Pons (tissue), 1 donor: ENCODE measurements at regions not wholly inside any gene's neighbourhood (a gene's known extent, or its start where the extent isn't known, plus 50 kb on each side); places are given as distances from the start of the nearest gene placed in this dataset.
"Not testable (repeated sequence)": the region's sequence is repeated elsewhere in the genome, so short reads cannot be mapped to it uniquely, and the experiment has no call there.

Source experiments
- DNase-seq: peaks from one replicate; pipeline ENCODE4 v3.0.0-alpha.2; 2016; ENCODE audit warnings: low spot score

- DNase-seq, result no peak
These were observed 99.0 kb upstream of the CDYL start for GRCh38 chr6:4677011-4677750.

- no peak for DNase-seq
These were observed 100.2 kb upstream of the CDYL start for GRCh38 chr6:4676016-4676415.

DNA sequence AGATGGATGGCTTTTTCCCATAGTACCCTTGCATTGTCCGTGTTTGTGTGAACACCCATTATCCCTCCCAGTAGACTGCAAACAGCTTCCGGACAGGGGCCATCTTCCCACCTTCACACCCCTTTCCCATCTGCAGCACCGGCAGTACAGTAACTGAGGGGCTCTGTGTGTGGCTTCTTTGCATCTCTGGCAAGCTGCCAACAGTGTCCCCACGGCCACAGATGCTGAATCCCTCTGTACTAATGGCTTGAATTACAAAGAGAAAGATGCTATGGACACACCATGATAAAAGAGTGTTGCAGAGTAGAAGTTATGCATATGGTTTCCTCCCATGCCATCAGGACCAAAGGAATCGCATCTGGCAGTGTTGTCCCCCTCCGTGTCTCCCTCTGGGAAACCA, 101.1 kb upstream of the CDYL start:
- no peak for DNase-seq

GRCh38 chr6:4673861-4674260, 102.3 kb upstream of the CDYL start:
- no peak for DNase-seq

DNA sequence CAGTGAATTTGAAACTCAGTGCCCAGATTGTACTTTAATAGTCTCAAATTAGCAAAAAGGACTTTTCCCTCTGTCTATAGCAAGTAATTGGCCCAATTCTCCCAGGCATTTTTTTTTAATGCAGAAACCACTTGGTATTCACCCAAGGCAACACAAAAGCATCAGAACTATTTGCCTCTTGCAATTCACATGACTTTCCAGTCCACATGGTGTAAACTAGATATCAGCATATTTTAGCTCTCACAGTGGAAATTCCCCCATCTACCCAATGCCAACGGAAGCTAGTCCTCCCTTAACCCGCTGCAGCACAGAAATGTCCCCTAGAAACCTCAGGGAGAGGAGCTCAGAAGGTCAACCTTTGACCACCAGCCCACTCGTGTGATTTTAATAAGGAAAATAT, 103.4 kb upstream of the CDYL start:
- no peak for DNase-seq

- DNase-seq, result no peak
These were observed 104.6 kb upstream of the CDYL start for GRCh38 chr6:4671587-4672115.

DNA sequence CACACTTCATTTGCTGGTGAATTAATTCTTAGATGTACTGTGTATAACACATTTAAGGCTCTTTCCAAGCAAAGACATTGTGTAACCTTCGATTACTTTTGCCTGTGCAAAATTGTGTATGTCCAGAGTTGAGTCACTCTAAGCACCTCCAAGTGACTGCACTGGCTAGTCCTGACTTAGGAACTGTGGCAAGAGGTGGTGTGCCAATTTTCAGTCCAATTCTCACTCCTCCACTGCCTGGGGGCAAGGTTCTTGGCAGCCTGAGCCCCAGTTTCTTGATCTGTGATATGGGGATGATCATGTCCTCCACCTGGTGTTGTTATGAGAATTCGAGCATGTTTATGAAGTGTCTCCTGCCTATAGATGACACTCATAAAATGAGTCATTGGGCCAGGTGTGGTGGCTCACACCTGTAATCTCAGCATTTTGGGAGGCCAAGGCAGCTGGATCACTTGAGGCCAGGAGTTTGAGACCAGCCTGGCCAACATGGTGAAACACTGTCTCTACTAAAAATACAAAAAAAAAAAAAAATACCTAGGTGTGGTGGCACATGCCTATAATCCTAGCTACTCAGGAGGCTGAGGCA, 105.3 kb upstream of the CDYL start:
- DNase-seq, result no peak

- no peak for DNase-seq
These were observed 105.9 kb upstream of the CDYL start for GRCh38 chr6:4670290-4670689.

GRCh38 chr6:4668271-4669179, 107.7 kb upstream of the CDYL start:
- no peak for DNase-seq

DNA sequence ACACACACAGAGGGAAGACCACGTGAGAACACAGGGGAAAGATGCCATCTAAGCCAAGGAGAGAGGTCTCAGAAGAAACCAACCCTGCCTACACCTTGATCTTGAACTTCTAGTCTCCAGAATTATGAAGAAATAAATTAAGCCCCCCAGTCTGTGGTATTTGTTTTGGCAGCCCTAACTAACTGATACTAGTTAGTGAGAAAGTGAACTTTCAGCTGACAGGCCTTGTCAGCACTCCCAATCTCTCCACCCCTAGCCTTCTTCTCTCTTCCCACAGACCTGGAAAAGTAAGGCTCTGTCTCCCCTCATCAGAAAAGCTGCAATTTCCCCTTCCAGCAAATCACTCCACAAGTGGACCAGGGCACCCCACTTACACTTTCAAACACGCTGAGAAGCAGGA, 108.6 kb upstream of the CDYL start:
- no peak for DNase-seq

DNA sequence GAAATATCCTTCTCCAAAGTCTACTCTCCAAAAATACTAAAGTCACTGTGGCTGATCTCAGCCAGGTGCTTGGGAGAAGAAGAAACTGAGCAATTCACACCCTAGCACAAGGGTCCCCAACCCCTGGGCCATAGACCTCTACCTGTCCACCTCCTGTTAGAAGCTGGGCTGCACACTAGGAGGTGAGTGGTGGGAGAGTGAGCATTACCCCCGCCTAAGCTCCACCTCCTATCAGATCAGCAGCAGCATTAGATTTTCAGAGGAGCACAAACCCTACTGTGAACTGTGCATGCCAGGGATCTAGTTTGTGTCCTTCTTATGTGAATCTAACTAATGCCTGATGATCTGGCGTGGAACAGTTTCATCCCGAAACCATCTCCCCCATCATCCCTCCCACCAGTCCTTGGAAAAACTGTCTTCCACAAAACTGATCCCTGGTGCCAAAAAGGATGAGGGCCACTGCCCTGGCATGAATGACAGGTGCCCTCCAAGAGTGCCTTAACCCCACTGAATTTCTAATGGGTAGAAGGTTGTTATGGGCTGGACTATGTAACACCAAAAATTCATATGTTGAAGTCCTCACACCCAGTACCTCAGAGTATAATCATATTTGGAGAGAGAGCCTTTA, 109.2 kb upstream of the CDYL start:
- DNase-seq, result no peak

DNA sequence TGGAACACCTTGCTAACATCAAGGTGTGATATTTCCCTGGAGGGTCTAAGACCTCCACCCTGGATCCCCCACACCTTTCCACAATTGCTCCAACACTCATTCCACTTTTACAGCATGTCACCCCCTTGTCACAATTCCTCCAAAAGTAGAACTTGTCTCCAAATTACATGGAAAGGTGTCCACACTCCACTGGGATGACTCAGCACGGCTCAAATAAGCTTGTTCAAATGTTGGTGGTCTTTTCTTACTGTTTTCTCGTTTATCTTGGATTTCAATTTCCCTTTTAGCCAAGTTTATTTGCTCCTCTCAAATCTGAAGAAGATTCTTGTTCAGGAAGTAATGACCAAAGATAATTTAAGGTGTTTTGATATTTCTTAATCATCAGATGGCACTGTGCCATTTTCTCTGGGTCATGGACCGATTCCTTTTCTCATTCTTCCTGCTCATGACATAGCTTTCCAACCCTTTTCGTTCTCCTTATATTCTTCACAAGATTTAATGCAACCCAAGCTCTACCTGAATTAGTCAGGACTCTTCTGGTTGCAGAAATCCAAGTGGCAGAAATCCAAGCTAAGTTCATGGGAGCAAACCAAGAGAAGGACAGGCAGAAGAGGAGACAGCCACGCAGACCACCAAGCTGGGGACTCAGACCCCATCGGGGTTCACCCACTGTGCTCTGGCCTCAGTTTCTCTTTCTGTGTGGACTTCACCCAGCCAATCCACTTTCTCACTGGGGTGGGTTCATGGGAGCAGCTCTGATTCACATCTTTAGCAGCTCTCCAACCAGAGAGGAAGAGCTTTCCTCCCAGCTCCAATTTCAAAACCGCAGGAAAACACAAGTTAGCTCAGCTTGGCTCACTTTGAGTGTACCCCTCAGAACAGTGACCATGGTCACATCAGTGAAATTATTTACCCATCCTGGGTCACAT, 110.5 kb upstream of the CDYL start:
- no peak for DNase-seq

GRCh38 chr6:4664911-4665310, 111.3 kb upstream of the CDYL start:
- DNase-seq, result no peak

GRCh38 chr6:4664117-4664626, 112.0 kb upstream of the CDYL start:
- peak; percentile 30 for DNase-seq

GRCh38 chr6:4662886-4663285, 113.3 kb upstream of the CDYL start:
- no peak for DNase-seq

DNA sequence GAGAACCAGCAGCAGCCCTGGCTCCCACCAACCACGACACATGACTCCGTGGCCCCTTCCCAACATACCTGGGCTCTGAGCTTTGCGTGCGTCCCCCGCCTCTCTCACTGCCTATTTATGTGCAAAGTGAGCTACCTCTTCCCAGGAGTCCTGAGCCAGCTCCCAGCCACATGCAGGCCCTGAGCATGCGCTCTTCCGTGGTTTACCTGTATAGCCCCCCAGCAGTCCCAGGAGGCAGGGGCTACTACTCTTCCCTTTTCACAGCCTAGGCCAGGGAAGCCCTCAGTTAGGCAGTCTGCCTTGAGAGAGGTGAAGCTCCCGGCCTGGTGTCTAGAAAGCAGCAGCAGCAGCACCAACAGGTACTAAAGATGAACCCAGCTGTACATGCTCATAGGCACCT, 114.8 kb upstream of the CDYL start:
- DNase-seq, result no peak

DNA sequence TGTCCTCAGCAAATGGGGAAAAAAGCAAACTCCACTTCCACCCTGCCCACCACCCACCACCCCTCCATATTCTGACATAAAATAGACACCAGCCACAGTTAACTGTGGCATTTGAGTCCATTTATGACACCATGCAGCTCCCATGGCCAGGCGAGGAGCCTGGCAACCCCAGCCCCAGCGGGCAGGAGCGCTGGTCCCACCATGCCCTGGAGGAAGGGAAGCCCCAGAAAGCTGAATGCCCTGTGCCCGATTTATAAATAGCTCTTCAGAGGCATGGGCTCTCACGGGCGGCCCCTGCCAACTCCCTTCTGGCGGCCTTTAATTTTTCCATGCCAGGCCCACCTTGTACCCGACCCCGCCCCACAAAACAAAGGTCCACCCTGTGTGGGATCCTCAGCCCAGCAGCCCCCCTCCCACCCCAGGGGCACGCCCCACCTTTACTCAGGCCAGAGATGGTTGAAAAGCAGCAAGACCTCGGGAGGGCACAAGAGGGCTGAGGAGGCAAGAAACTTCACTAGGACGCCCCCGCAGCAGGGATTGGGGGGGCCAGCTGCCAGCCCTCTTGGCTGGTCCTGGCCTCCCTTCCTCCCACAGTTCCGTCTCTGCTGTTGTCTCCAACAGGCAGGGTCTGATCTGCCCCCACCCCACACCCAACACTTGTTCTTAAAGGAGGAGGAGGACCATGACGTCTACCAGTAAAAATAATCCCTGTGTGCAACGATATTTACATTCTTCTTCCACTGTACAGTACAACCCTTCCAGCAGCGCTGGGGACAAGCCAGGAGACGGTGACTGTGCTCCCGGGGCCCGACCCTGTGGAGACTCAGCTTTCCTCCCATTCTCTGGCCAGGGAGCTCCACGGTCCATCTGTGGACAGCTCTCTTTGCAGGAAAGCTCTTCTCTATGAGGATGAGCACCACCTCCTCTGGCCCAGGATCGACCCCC, 115.6 kb upstream of the CDYL start:
- no peak for DNase-seq

DNA sequence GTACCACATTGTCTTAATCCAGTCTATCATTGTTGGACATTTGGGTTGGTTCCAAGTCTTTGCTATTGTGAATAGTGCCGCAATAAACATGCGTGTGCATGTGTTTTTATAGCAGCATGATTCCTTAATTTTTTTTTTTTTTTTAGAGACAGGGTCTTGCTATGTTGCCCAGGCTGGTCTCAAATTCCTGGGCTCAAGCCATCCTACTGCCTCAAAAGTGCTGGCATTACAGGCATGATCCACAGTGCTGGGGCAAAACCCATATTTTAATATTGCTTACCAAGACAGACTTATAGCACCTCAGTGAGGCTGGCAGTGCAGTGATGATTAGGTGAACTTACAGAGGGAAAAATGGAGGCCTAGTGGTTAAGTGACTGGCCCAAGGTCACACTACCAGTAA, 116.5 kb upstream of the CDYL start:
- not testable (repeated sequence) for DNase-seq

DNA sequence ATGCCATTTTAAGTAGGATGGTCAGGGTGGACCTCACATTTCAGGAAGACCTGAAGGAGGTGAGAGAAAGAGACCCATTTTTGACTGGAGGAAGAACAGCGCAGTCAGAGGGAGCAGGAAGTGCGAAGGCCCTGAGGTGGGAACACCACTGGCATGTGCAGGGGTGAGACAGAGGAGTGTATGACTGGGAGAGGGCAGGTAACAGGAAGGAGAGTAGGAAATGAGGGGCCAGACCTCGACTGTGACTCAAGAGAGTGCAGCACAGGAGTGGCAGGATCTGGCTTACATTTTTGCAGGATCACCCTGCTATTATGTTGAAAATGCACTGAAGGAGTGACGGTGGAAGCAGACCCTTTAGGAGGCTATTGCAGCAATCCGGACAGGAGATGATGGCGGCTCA, 117.7 kb upstream of the CDYL start:
- no peak for DNase-seq

GRCh38 chr6:4656106-4656505, 120.1 kb upstream of the CDYL start:
- no peak for DNase-seq
